Activated CD4-positive, alpha-beta T cell treated with anti-CD3 and anti-CD28 coated beads, Interleukin-2, Interleukin-6, amounts not matched to agents 100 ng/mL and 50 ng/mL, durations not matched to agents 16 hours and 8 hours (primary cell): ENCODE measurements at regions not wholly inside any gene's neighbourhood (a gene's known extent, or its start where the extent isn't known, plus 50 kb on each side); places are given as distances from the start of the nearest gene placed in this dataset.
A peak's percentile ranks its signal among the peaks of the same experiment; 100 is the strongest.

Experiments used
- DNase-seq: peaks from one replicate; pipeline ENCODE4 v3.0.0-alpha.2; 2020

DNA sequence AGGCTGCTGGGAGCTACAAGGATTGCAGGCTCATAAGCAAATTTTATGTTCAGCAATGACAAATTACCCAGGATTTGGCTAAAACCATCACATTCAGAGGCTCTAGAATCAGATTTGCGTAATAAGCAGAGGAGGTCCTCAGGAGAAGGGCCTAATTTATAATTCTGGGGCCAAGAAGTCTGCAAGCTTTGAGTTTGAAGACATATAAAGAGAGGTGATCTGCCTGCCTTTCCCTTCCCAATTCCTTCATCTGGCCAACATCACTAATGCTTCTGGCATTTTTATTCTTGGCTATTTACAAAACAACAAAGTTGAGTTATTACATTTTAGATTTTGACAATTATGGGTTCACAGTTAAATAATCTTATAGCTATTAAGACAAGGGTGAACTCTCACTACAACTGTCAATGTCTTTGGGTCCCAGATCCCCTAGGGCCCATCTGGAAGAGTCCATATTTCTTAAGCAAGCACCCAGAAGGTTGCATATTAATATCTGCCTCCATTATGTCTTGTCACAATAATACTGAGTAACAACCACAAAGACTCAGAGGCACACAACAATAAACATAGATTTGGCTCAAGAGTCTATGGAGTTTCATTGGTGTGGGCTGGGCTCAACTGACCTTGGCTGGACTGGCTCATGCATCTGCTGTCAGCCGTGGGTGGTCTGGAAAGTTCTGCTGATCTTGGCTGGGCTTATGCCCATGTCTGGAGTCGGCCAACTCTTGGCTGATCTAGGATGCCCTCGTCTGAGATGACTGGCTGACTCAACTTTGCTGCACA, 67.2 kb upstream of the CD82 start:
- no peak for DNase-seq

DNA sequence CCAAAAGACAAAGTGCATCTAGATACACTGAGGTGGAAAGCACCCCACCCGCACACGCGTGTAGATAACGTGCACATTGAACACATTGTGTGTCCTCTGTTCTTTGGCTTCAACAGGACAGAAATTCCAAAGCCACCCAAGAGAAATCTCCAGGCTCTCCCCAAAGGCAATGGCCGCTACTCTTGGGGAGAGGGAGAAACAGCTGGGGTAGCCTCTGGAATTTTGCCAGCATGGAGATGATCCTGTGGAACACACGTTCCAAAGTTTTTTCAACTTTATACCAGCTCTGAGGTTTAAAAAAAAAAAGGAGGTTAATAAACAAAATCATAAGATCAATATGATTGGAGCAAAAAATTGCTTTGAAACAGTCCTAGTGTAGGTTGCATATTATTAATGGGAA, 63.0 kb upstream of the CD82 start:
- no peak for DNase-seq

DNA sequence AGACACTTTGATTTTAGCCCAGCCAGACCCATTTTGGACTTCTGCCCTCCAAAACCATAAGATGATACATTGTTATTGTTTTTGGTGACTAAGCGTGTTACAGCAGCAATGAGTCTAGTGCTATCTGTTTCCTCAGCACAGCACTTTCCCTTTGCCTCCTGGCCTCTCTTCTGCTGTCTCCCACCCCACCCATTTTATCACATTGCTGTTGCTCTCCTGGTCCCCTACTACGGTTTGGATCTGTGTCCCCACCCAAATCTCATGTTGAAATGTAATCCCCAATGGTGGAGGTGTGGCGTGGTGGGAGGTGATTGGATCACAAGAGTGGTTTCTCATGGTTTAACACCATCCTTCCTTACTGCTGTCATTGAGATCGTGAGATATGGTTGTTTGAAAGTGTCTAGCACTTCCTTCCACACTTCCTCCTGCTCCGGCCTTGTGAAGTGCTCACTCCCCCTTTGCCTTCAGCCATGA, 59.8 kb upstream of the CD82 start:
- peak; percentile 9 for DNase-seq

DNA sequence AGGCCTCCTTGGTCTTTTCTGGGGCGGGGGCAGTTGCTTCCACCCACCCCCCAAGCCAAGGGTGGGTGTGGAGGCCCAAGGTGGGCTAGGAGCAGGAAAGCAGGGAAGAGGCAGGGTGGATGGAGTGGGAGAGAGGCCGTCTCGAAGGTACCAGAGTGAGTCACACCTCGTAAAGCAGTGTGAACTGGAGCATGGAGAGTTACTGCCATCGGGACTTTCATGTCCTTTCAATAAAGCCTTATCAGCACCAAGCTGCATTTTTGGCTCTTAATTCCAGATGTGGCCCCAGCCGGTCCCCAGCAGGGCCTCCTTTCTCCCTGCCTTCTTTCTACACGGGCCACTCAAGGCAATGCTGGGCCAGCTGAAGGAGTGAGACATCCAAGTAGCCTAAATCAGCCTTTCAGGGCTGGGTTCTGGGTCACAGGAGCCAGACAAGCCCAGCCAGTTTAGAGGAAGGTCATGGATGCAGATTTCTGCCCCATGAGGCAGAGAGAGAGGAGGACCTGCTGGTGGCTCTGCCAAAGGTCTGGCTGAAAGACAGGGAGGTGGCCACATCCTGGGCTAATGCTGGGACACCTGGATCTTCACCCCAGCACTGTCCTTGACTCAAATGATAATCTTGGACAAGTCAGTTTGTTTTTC, 59.0 kb upstream of the CD82 start:
- DNase-seq = no peak

DNA sequence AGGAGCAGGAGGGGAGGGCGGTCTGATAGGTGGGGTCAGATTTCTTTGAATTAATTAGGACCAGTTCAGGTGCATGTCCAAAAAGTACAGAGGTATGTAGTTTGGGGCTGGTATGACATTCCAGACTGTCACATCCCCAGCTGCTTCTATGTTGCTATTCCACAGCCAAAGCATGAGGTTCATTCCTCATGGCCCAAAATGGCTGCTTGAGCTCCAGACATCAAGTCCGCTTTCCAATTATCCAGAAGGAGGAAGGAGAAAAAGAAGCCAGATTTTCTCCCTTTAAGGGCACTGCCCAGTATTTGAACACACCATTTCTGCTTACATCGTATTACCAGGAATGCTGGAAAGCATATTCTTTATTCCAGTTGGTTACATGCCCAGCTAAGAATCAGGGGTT, 58.0 kb upstream of the CD82 start:
- no peak for DNase-seq

DNA sequence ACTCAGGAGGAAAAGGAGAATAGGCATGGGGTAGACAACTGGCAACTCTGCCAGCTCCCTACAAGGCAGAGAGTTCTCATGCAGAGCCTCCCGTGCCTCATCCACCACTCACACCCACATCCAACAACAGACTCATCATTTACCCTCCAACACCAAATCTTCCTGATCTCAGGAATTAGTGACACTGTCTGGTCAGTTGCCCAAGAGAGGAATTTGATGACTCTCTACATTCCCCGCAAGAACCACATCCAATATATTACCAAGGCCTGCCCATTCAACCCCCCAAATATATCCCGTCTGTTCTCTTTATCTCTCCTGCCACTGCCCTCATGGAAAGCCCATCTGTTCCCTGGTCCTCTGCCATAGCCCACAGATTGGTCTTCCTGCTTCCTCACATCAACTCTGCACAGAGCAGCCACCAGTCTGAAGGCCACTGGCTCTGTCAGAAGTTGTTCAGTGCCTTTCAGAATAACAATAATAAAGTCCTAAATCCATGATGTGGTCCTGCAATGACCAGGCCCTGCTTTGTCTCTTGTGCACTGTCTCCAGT, 57.5 kb upstream of the CD82 start:
- no peak for DNase-seq

DNA sequence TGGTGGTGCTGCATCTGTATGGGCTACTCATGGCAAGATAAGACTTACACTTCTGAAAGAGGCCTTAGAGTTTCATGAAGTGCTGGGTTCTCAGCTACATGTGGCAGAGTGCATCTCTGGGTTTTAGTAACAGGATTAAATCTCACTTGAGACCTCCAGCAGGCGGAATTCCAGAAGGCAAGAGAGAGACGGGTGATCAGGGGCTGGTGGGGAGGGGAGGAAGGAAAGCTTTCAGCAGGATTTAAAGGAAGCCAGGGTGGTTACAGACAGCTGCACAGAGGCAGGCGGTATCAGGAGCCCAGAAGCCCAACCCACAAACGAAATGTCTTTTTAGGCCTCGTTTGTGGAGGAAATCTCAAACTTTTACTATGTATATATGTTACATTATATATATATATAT, 56.2 kb upstream of the CD82 start:
- DNase-seq = no peak

DNA sequence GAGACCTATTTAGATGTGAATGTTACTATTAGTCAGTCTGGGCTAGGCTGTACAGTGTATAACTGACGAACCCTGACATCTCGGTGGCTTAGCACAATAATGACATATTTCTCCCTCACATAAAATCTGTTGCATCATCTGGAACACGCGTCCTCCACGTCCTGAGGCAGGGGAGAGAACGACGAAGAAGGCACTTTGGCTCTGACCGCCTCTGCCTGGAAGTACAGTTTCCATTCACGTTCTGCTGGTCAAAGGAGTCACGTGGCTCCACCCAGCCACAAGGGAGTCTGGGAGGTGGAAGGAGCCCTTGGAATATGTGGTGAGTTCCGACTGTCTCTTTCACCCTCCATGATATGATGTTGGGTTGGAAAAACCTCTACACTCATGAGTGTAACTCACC, 55.1 kb upstream of the CD82 start:
- DNase-seq = no peak

DNA sequence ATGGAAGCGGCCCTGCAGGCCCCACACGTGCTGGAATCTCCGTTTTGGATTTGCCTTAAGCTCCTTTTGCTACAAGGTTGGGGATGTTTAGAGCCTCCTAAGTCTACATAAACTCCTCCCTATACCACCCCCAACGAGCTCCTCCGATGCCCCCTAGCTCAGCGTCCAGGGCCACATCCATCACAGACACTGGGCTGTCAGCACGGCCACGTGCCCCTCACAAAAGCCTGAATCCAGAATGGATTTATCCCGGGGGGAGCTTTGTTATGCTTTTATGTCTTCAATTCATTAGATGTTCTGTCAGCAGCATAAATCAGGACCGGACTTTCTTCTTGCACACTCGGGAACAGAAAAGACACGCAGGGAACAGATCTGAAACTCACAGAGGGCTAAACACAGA, 52.6 kb upstream of the CD82 start:
- no peak for DNase-seq

DNA sequence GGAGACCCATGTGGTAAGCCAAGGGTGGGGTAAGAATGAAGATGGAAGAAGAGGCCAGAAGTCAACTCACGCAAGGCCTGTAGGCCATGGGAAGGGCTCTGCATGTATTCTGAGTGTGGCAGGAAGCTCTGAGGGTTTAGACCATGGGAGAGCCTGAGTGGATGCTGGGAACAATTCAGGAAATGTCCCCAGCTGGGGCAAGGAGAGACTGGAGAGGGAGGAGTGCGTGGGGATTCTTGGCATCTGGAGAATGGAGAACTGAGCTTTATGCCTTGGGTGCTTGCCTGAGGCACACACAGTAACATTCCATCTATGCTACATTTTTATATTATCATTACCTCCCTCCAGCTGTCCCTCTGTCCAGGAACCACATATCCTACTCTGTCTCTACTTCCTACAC, 50.4 kb upstream of the CD82 start:
- no peak for DNase-seq
